Activated T-helper 1 cell treated with anti-CD3 and anti-CD28 coated beads, Interleukin-12 subunit alpha, Interleukin-12 subunit beta, Interleukin-2, Interleukin-4 antibody, amounts not matched to agents 30 ng/mL and 10 ng/mL and 1 ng/mL, durations not matched to agents 14 hours and 24 hours and 36 hours (primary cell): ENCODE measurements at regions not wholly inside any gene's neighbourhood (a gene's known extent, or its start where the extent isn't known, plus 50 kb on each side); places are given as distances from the start of the nearest gene placed in this dataset.
"Not testable (repeated sequence)": the region's sequence is repeated elsewhere in the genome, so short reads cannot be mapped to it uniquely, and the experiment has no call there.

Experiments
- DNase-seq: peaks from one replicate; pipeline ENCODE4 v3.0.0; 2021; ENCODE audit warnings: low spot score
- H3K27ac Mint-ChIP-seq: one replicate; pipeline ENCODE4 v1.8.0; 2021; ENCODE audit warnings: mild to moderate bottlenecking, mixed read lengths
- H3K27me3 Mint-ChIP-seq: one replicate; pipeline ENCODE4 v1.8.0; 2022; ENCODE audit warnings: mild to moderate bottlenecking, moderate library complexity, mixed read lengths; ENCODE audit not compliant: insufficient read depth
- H3K36me3 Mint-ChIP-seq: one replicate; pipeline ENCODE4 v1.8.0; 2021; ENCODE audit warnings: low read depth, mixed read lengths
- H3K4me1 Mint-ChIP-seq: one replicate; pipeline ENCODE4 v1.8.0; 2021; ENCODE audit warnings: low read depth, mixed read lengths
- H3K4me3 Mint-ChIP-seq: one replicate; pipeline ENCODE4 v1.8.0; 2021; ENCODE audit warnings: mild to moderate bottlenecking, moderate library complexity, mixed read lengths
- H3K9me3 Mint-ChIP-seq: one replicate; pipeline ENCODE4 v1.8.0; 2021; ENCODE audit warnings: mixed read lengths
- intact Hi-C: fragments of 100-400 bp; cut with micrococcal nuclease; formaldehyde crosslinking; loops from one replicate; pipeline ENCODE4 v1.15.1; 2024

DNA sequence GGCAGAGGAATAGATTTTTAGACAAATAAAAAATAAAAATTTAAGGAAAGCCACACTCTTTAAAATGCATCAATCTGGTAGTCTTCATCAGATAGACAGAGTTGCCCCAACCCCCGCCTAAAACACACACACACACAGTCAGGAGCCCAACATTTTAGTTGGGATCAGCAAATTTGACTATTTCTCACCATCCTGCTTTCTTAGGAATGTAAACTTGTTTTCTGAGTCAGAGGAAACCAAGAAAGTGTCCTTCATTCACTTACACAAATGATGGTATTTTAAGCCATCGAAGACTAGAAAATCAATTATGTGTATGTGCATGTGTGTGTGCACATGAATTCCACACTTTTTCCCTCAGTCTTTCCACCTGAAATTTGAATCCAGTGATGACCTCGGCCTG lies 1657.5 kb downstream of the SLITRK1 start:
- intact Hi-C loops, result no loop called here
- H3K9me3 Mint-ChIP-seq, result peaks cover 5% of the 10 kb centered on the region
- H3K27me3 Mint-ChIP-seq, result no peaks in the 10 kb centered on the region
- H3K27ac Mint-ChIP-seq, result no peak overlapping the region
- H3K4me1 Mint-ChIP-seq, result no peaks in the 10 kb centered on the region
- H3K4me3 Mint-ChIP-seq, result no peak overlapping the region
- no peak for DNase-seq
- no peaks in the 10 kb centered on the region for H3K36me3 Mint-ChIP-seq

DNA sequence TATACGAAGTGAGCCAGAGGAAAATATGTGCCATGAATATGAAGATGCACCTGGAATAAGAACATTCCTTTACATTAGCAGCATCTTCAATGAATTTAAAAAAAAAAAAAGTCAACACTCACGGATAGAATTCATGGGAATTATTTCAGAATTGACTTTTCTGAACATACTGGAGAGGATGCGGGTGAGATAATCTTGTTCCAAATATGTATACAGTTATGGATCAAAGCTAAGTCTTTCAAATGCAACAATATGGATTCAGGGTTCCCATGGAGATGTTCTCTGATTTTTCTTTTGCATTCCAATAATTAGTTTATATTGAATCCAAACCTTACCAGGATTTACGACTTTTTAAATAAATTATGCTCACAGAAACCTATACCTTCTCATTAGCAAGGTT lies 1660.7 kb downstream of the SLITRK1 start:
- intact Hi-C loops, result no loop called here
- Mint-ChIP-seq H3K9me3 (peaks cover 5% of the 10 kb centered on the region), H3K36me3 (no peaks in the 10 kb centered on the region), H3K27ac (no peak overlapping the region), H3K4me3 (no peak overlapping the region), H3K27me3 (no peaks in the 10 kb centered on the region), H3K4me1 (no peaks in the 10 kb centered on the region)
- DNase-seq, result no peak

DNA sequence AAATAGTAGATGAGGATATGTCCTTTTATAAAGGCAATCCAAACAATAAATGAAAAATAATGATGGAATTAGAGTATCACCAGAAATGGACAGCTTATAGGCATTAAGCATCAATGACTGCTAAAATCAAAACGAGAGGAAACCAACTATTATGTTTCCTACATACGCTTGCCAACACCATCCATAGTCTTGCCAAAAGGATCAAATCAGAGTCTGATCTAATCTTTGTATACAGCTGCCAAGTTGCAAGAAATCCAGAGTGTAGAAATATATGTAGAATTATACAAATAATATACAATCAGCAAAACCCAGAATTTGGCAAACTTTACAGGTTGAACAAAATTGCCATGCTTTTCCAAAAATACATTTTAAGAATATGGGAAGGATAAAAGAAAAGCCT lies 1661.6 kb downstream of the SLITRK1 start:
- H3K27ac Mint-ChIP-seq, result no peak overlapping the region
- H3K27me3 Mint-ChIP-seq, result no peaks in the 10 kb centered on the region
- H3K4me1 Mint-ChIP-seq, result no peaks in the 10 kb centered on the region
- intact Hi-C loops, result no loop called here
- no peaks in the 10 kb centered on the region for H3K36me3 Mint-ChIP-seq
- no peak for DNase-seq
- H3K9me3 Mint-ChIP-seq, result peaks cover 5% of the 10 kb centered on the region
- no peak overlapping the region for H3K4me3 Mint-ChIP-seq

DNA sequence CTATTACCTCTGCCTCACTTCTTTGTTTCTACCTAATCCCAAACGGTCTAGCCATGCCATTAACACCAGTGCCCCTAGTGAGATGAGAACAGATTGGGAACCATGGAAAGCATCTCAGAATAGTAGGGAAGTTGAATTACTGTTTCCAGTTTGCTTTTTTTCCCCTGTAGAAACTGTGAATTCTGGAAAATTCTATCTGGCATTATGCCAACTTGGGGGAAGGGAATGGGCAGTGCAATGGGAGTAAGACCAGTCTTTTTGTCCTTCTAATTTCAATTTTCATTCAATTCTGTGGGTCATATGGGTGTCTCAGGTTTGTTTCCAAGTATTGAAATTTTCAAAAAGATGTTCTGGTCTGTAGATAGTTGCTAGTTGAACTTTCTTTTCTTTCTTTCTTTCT lies 1666.1 kb downstream of the SLITRK1 start:
- H3K36me3 Mint-ChIP-seq, result no peaks in the 10 kb centered on the region
- no peaks in the 10 kb centered on the region for H3K27me3 Mint-ChIP-seq
- H3K4me3 Mint-ChIP-seq, result no peak overlapping the region
- intact Hi-C loops, result no loop called here
- no peak overlapping the region for H3K27ac Mint-ChIP-seq
- H3K4me1 Mint-ChIP-seq, result no peaks in the 10 kb centered on the region
- H3K9me3 Mint-ChIP-seq, result peaks cover 9% of the 10 kb centered on the region
- no peak for DNase-seq

DNA sequence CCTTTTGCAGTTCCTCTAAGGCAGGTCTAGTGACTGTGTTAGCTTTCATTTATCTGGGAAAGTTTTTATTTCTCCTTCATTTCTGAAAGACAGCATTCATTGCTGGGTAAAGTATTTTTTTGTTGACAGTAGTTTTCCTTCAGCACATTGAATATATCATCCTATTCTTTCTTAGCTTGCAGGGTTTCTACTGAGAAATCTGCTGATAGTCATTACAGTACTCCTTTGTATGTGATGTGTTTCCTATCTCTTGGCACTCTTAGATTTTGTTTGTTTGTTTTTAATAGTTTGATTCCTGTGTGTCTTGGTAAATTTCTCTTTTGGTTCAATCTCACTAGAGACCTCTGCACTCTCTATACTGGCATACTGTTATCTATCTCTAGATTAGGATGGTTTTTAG lies 1667.9 kb downstream of the SLITRK1 start:
- no peak overlapping the region for H3K4me3 Mint-ChIP-seq
- intact Hi-C loops, result no loop called here
- no peak overlapping the region for H3K27ac Mint-ChIP-seq
- no peaks in the 10 kb centered on the region for H3K36me3 Mint-ChIP-seq
- DNase-seq, result no peak
- no peaks in the 10 kb centered on the region for H3K4me1 Mint-ChIP-seq
- peaks cover 9% of the 10 kb centered on the region for H3K9me3 Mint-ChIP-seq
- H3K27me3 Mint-ChIP-seq, result no peaks in the 10 kb centered on the region

DNA sequence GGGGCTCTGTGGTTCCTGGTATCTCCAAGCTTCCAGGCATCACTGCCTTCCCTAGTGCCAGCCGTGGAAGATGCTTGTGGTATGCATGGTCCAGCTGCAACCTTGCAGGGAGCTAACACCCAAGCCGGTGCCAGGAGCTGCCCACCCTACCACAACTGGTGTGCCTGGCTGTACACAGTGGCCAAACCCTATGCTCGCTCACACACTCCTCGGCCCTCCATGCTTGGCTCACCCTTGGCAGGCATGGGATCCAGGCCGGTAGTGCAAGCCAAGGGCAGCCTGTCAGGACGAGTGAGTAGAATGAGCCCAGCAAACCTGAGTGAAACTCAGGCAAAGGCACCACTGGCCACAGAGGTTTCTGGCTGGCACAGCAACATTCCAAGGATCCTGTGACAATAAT lies 1676.0 kb downstream of the SLITRK1 start:
- no peak overlapping the region for H3K4me3 Mint-ChIP-seq
- H3K27ac Mint-ChIP-seq, result no peak overlapping the region
- no peaks in the 10 kb centered on the region for H3K27me3 Mint-ChIP-seq
- H3K36me3 Mint-ChIP-seq, result no peaks in the 10 kb centered on the region
- peaks cover 8% of the 10 kb centered on the region for H3K9me3 Mint-ChIP-seq
- intact Hi-C loops, result no loop called here
- DNase-seq, result no peak
- no peaks in the 10 kb centered on the region for H3K4me1 Mint-ChIP-seq

DNA sequence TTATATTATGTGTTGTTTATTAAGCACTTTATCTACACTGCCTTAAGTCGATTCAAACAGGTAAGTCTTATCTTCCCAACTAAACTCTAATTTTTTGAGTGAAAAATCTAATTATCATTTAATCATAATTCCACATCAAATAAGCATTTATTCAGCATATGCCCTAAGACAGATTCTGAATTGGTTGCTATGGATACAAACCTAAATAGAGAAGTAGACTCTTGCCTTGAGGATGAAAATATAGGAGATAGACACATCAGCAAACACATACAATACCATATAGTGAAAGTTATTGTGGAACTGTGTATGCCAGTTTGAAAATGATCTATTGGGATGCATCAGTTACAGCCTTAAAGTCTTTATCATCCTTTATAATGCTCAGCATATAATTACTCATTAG lies 1679.9 kb downstream of the SLITRK1 start:
- Mint-ChIP-seq H3K36me3 (no peaks in the 10 kb centered on the region), H3K4me3 (no peak overlapping the region), H3K27ac (no peak overlapping the region), H3K27me3 (no peaks in the 10 kb centered on the region), H3K9me3 (peaks cover 10% of the 10 kb centered on the region), H3K4me1 (no peaks in the 10 kb centered on the region)
- DNase-seq, result no peak
- intact Hi-C loops, result no loop called here

DNA sequence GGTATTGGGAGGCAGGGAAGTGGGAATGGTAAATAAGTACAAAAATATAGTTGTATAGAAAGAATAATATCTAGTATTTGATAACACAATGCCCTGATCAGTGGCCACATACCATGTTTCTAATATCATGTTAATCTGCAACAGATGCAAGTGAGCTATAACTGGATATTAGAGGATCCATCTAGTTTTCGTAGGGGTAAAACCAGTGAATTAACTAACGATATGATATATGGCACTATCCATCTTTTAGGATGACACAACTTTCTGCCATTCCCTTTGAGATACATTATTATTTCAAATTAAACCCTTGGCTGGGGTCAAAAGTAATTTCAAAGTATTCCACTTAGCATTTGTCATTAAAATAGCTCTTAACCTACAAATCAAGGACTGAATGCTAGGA lies 1686.2 kb downstream of the SLITRK1 start:
- Mint-ChIP-seq H3K36me3 (no peaks in the 10 kb centered on the region), H3K9me3 (peaks cover 19% of the 10 kb centered on the region), H3K4me1 (no peaks in the 10 kb centered on the region), H3K27ac (no peak overlapping the region), H3K4me3 (no peak overlapping the region), H3K27me3 (no peaks in the 10 kb centered on the region)
- intact Hi-C loops, result no loop called here
- no peak for DNase-seq

DNA sequence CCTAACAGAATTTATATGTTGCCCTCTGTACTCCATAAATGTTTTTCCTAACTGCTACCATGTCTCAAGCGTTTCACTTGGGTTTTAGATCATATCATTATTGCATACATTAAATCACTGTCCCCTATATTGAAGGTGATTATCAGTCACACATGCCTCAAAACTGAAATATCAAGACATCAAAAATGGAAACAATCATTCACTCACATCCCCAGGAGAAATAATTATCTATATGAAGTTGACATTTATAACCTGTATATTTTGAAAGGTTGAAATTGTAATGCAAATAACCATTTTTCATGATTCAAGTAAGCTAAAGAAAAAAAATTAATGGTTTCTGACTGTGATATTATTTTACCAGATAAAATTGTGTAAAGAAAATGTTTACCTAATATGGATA lies 1695.0 kb downstream of the SLITRK1 start:
- intact Hi-C loops, result no loop called here
- H3K9me3 Mint-ChIP-seq, result peaks cover 24% of the 10 kb centered on the region
- no peaks in the 10 kb centered on the region for H3K36me3 Mint-ChIP-seq
- DNase-seq, result no peak
- H3K4me3 Mint-ChIP-seq, result no peak overlapping the region
- no peak overlapping the region for H3K27ac Mint-ChIP-seq
- H3K27me3 Mint-ChIP-seq, result no peaks in the 10 kb centered on the region
- H3K4me1 Mint-ChIP-seq, result no peaks in the 10 kb centered on the region

DNA sequence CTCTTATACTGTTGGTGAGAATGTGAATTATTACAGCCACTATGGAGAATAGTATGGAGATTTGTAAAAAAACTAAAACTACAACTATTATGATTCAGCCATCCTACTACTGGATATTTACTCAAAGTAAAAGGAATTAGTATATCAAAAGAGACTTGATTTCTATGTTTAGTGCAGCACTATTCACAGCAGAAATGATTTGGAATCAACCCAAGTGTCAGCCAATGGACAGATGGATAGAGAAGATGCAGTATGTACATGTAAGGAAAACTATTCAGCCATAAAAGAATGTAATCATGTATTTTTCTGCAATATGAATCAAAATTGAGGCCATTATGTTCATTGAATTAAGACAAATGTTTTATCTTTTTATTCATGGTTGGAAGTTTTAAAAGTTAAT lies 1705.5 kb downstream of the SLITRK1 start:
- DNase-seq, result no peak
- Mint-ChIP-seq H3K9me3 (peaks cover 22% of the 10 kb centered on the region), H3K4me1 (no peaks in the 10 kb centered on the region), H3K4me3 (no peak overlapping the region), H3K36me3 (no peaks in the 10 kb centered on the region), H3K27me3 (no peaks in the 10 kb centered on the region), H3K27ac (no peak overlapping the region)
- intact Hi-C loops, result no loop called here

DNA sequence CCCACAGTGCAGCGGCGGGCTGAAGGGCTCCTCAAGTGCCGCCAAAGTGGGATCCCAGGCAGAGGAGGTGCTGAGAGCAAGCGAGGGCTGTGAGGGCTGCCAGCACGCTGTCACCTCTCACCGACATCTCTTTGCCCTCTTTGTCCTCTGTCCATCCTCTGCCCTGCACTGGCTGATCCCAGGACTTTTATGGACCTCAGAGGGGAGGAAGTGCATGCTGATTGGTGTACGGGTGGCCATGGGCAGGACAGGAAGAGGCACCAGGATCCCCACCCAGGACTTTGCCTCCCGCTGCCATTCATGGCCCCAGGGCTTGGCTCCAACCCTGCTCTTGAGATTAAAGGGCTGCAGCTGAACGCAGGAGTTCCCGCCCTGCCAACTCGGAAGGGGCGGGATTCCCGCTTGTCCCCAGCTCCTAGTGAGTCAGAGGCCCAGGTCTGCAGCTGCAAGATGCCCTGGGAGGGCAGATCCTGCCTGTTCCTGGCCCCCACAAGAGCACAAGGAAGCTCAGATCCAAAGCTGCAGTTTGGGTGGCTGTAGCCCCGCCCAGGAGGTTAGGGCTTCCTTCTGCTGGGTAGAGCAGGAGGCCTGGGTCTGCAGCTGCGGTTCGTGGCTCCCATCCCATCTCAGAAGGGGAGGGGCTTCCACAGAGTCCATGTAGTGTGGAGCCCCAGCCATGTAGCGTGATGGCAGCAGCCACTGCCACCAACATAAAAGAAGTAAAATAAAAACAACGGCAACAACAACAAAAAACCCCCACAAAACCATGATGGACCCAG lies 1716.7 kb downstream of the SLITRK1 start:
- H3K9me3 Mint-ChIP-seq, result peaks cover 35% of the 10 kb centered on the region
- H3K4me1 Mint-ChIP-seq, result no peaks in the 10 kb centered on the region
- no peak overlapping the region for H3K4me3 Mint-ChIP-seq
- H3K27ac Mint-ChIP-seq, result no peak overlapping the region
- H3K27me3 Mint-ChIP-seq, result no peaks in the 10 kb centered on the region
- no peaks in the 10 kb centered on the region for H3K36me3 Mint-ChIP-seq
- intact Hi-C loops, result no loop called here
- no peak for DNase-seq

DNA sequence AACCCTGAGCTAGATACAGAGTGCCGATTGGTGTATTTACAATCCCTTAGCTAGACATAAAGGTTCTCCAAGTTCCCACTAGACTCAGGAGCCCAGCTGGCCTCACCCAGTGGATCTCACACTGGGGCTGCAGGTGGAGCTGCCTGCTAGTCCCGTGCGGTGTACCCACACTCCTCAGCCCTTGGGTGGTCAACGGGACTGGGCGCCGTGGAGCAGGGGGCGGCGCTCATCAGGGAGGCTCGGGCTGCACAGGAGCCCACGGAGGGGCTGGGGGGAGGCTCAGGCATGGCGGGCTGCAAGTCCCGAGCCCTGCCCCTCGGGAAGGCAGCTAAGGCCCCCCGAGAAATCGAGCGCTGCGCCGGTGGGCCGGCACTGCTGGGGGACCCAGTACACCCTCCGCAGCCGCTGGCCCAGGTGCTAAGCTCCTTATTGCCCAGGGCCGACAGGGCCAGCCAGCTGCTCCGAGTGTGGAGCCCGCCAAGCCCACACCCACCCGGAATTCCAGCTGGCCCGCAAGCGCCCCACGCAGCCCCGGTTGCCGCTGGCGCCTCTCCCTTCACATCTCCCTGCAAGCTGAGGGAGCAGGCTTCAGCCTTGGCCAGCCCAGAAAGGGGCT lies 1717.4 kb downstream of the SLITRK1 start:
- peaks cover 30% of the 10 kb centered on the region for H3K9me3 Mint-ChIP-seq
- H3K4me3 Mint-ChIP-seq, H3K36me3 Mint-ChIP-seq, H3K27me3 Mint-ChIP-seq, H3K4me1 Mint-ChIP-seq, DNase-seq, H3K27ac Mint-ChIP-seq, intact Hi-C loops: not testable (repeated sequence)

DNA sequence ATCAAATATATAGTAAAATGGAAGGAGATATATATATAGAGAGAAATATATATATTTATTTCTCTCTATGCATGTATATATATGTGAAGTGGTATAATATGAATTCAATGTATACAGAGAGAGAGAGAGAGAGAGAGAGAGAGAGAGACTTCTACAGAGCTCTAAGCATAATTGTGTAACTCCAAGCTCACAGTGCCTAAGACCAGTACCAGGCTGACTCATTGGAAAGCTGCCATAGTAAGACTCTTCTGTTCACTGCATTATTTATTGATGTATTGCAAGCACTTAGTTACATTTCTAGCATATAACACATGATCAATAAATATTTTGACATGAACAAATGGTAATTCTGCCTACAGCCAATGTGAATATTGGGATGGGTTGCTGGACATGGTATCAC lies 1734.7 kb downstream of the SLITRK1 start:
- Mint-ChIP-seq H3K4me3 (no peak overlapping the region), H3K36me3 (no peaks in the 10 kb centered on the region), H3K4me1 (no peaks in the 10 kb centered on the region), H3K9me3 (peaks cover 13% of the 10 kb centered on the region), H3K27ac (no peak overlapping the region), H3K27me3 (no peaks in the 10 kb centered on the region)
- intact Hi-C loops, result no loop called here
- DNase-seq, result no peak

DNA sequence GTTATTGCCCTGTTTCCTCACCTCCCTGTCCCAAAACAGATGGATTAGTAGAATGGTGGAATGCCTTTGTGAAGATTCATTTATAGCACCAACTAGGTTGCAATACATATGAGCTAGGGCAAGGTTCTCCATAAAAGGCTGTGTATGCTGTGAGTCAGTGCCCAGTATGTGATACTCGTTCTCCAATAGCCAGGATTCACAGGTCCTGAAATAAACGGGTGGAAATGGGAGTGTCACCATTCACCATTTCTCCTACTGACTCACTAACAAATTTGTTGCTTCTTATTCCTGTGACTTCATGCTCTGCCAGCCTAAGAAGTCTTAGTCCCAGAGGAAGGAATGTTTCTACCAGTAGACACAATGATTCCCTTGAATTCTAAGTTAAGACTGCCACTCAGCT lies 1745.4 kb downstream of the SLITRK1 start:
- no peaks in the 10 kb centered on the region for H3K27me3 Mint-ChIP-seq
- no peak for DNase-seq
- intact Hi-C loops, result no loop called here
- no peaks in the 10 kb centered on the region for H3K4me1 Mint-ChIP-seq
- H3K4me3 Mint-ChIP-seq, result no peak overlapping the region
- no peak overlapping the region for H3K27ac Mint-ChIP-seq
- no peaks in the 10 kb centered on the region for H3K36me3 Mint-ChIP-seq
- peaks cover 6% of the 10 kb centered on the region for H3K9me3 Mint-ChIP-seq
